ENCODE measurements at regions not wholly inside any gene's neighbourhood (a gene's known extent, or its start where the extent isn't known, plus 50 kb on each side); places are given as distances from the start of the nearest gene placed in this dataset.

GRCh38 chr1:242602001-242602400 is 77.5 kb upstream of the PLD5 start:
- no peak for TF ChIP-seq EZH2 (IDR thresholded peaks at IDR 0.05)
- no peak for TF ChIP-seq CTCF (IDR thresholded peaks at IDR 0.05)
